ENCODE measurements at regions not wholly inside any gene's neighbourhood (a gene's known extent, or its start where the extent isn't known, plus 50 kb on each side); places are given as distances from the start of the nearest gene placed in this dataset.

DNA sequence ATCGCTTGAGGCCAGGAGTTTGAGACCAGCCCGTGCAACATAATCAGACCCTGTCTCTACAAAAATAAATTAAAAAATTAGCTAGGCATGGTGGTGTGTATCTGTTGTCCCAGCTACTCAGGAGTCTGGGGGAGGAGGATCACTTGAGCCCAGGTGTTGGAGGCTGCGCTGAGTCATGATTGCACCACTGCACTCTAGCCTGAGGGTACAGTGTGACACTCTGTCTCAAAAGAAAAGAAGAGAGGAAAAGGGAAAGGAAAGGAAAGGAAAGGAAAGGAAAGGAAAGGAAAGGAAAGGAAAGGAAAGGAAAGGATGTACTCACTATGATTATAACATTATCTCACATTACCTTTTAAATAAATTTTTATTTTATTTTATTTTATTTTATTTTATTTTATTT lies 56.5 kb upstream of the MPP7 start:
- TF ChIP-seq, protein P1, sequence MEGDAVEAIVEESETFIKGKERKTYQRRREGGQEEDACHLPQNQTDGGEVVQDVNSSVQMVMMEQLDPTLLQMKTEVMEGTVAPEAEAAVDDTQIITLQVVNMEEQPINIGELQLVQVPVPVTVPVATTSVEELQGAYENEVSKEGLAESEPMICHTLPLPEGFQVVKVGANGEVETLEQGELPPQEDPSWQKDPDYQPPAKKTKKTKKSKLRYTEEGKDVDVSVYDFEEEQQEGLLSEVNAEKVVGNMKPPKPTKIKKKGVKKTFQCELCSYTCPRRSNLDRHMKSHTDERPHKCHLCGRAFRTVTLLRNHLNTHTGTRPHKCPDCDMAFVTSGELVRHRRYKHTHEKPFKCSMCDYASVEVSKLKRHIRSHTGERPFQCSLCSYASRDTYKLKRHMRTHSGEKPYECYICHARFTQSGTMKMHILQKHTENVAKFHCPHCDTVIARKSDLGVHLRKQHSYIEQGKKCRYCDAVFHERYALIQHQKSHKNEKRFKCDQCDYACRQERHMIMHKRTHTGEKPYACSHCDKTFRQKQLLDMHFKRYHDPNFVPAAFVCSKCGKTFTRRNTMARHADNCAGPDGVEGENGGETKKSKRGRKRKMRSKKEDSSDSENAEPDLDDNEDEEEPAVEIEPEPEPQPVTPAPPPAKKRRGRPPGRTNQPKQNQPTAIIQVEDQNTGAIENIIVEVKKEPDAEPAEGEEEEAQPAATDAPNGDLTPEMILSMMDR (IDR thresholded peaks at IDR 0.05): no peak
- no peak for TF ChIP-seq POLR2A (IDR thresholded peaks at IDR 0.05)
